NCI-H526 (cell line): ENCODE measurements at regions not wholly inside any gene's neighbourhood (a gene's known extent, or its start where the extent isn't known, plus 50 kb on each side); places are given as distances from the start of the nearest gene placed in this dataset.
A peak's percentile ranks its signal among the peaks of the same experiment; 100 is the strongest.
"Not testable (repeated sequence)": the region's sequence is repeated elsewhere in the genome, so short reads cannot be mapped to it uniquely, and the experiment has no call there.

Experiments used
- DNase-seq, 2 experiments: peaks; one replicate each; lab custom pipeline; 2025; lab: John Stamatoyannopoulos, UW

DNA sequence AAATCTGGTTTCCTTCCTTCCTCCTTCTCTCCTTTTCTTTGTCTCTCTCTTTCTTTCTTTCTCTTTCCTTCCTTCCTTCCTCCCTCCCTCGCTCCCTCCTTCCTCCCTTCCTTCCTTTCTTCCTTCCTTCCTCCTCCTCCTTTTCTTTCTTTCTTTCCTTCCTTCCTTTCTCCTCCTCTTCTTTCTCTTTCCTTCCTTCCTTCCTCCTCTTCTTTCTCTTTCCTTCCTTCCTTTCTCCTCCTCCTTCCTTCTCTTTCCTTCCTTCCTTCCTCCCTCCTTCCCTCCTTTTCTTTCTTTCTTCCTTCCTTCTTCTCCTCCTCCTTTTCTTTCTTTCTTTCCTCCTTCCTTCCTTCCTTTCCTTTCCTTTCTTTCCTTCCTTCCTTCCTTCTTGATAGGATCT is 61.2 kb downstream of the VIP start:
- no peak for DNase-seq

DNA sequence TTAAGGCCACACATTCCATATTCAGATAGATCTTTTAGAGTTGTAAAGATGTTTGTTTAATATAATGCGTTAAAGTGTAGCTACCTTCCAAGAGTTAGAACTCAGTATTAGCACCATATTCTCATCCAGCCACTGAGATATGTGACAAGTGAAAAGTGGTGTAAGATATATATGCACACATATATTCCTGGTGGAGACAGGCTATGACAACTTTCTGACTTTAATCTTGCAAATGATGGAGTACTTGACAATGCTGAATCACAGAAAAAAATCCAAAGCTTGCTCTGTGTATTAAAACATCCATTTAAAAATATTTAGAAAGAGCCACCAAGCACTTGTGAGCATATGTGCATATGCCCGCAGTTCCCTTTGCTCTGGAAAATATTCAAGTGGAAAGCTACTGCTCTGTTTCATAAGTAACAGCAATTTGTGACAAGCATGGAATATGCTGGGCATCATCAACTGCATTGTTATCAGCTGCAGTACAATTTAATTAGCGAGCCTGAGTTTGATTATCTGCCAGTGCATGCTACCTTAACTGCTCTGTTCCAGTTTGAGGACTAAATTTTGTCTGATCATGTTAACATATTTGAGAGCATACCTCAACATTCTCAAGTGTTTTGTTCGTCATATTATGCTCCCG is 64.8 kb downstream of the VIP start:
- DNase-seq, result no peak

DNA sequence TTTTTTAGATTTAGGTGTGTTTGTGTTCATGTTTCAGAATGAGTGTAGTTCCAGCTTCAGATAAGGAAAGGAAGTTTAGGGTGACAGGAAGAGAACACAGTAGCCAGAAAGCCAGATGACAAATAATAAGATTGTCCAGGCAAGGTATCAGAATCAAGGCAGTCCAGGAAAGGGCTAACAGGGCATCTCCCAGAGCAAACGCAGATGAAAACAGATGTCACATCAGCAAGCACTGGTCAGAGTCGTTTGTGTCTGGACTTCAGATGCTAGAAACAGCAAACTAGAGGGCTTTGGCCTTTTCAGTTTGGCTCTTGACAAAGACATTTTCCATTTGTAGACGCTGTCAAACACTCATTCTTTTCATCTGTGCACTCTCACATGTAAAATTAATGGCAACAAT is 65.5 kb downstream of the VIP start:
- DNase-seq, result no peak

DNA sequence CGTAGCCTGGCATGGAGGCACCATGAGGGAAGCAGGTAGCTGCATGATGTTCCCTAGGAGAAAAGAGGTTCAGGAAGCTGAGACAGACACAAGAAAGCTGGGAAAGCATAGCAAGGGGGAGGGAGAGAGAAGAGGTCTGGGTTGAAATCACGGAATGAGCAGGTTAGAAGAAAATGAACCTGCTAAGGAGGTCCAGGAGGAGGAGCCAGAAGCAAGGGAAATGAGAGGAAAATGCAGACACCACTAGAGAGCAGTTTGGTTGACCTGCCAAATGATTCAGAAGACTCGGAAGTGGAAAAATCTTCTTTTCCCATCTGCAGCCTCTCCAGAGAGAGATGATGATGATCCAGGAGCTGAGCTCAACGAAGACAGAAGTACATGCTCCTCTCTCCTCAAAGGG is 70.9 kb downstream of the VIP start:
- no peak for DNase-seq

DNA sequence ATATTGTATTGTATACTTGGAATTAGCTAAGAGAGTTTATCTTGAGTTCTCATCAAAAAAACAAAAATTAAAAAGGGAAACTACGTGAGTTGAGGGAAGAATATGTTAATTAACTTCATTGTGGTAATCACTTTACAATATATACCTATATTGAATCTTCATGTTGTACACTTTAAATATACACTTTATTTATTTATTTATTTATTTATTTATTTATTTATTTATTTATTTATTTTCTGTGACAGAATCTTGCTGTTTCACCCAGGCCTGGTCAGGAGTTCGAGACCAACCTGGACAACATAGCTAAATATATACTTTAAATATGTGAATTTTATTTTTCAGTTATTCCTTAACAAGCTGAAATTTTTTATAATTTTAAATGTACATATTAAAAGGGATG is 74.1 kb downstream of the VIP start:
- no peak for DNase-seq

DNA sequence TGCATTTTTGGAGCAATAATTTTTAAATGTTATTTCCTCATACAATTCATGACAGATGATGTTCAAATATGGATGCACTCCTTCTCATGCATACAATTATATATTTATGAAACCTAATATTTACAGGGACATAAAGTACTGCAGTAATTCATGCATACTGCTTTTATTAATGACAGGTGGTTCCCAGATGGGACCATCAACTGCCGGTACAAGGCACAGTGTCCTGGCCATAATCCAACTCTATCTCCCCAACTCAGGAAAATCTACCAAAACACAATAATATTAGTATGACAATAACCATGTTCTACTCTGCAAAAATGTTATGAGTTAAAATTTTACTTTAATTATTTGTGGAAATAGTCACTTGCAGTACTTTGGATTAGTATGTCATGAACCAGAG is 77.8 kb downstream of the VIP start:
- DNase-seq, result no peak

DNA sequence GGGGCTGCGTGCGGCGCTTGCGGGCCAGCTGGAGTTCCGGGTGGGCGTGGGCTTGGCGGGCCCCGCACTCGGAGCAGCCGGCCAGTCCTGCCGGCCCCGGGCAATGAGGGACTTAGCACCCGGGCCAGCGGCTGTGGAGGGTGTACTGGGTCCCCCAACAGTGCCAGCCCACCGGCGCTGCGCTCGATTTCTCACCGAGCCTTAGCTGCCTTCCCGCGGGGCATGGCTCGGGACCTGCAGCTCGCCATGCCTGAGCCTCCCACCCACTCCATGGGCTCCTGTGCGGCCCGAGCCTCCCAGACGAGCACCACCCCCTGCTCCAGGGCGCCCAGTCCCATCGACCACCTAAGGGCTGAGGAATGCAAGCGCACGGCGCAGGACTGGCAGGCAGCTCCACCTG is 83.8 kb downstream of the VIP start:
- not testable (repeated sequence) for DNase-seq

DNA sequence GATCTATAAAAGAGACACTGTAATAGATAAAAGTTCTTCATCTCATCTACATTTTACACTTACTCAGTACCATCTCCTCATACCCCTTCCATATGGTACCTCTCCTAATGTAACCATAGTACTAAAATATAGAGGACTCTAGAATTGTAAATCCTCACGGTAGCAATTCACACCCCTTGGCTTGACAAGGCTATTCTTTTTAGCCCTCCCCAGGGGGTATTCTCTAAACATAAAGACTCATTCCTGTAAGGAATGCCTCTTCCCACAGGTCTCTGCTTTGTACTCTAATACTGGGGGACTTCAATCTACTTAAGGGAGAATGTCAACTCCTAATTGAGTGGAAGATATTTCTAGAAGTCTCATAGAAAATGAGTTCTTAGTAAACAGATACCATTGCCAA is 85.9 kb downstream of the VIP start:
- DNase-seq, result no peak

DNA sequence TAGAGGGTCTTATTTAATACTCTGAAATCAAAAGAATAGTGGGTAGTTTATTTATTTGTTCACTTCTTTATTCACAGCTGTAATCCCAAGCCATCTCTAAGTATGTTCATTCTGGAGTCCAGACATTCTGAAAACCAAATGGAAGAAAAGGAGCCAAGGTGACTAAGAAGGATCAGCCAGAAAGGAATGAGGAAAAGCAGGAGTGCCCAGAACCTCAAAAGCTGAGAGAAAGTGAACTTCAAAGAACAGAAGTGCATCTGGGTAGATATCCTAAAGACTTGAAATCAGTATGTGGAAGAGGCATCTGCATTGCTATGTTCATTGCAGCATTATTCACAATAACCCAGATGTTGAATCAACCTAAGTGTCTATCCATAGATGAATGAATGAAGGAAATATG is 94.8 kb downstream of the VIP start:
- DNase-seq, result no peak

DNA sequence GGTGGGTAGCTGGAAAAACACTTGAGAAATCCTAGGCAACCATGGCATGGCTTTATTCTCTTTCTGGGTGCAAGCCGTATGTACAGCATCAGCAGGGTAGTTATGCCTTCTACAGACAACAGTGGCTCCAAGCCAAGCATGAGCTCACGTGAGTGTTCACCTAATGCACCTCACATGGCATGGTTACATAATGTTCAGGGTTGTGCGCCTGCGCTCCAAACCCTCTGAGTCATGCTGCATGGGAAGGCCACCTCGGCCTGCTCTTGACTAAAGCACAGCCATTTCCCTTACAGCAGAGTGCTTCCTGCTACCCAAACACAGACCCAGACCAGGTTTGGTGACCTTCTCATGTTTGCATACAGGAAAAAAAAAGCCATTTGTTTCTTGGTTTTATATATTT is 96.2 kb downstream of the VIP start:
- DNase-seq, result no peak

DNA sequence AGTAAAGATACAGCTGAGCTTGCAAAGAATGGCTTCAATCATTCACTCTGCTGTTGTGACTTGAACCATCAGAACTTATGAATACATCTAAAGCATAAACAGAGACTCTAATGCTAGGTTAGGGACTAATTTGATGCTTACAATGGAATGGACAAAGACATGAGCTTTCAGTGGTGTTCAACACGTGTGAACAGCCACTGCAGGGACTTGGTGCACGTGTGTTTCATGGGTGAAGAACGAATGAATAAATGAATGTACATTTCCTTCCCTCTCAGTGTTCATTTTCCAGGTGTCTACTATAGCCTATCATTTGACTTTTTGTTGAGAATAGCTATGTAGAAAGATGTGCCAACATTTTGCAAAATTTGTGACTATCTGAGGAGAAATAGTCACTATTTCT is 98.3 kb downstream of the VIP start:
- DNase-seq, result no peak

DNA sequence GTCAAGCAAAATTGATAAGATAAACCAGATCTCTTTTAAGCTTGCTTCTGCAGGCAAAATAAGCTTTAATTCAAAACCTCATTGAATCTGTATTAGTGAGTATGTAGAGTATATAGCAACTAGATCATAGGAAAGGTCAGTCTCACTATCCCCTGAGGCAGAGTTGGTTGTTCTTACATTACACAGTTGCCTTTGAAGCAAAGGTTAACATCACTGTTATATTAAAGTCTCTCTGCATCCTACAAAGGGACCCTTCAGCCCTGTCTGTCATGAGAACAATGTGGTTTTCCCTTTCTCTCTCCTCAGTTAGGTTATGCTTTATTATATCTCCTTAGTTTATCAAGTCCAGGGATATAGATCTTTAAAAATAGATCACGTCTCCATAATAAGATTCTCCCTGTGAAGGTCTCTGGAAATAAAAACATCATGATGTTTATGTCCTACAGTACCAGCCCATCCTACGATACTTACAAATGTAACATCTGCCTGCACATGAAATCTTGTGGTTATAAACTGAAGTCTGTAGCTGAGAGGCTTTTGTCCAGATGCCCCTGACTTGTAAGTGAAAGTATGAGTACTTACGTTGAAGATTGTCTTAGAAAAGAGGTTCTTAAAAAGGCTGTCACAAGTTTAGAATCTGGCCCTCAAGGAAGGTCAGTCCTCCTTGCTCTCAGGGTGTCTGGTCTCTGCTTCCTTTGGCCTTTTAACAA is 103.6 kb downstream of the VIP start:
- DNase-seq, result no peak

DNA sequence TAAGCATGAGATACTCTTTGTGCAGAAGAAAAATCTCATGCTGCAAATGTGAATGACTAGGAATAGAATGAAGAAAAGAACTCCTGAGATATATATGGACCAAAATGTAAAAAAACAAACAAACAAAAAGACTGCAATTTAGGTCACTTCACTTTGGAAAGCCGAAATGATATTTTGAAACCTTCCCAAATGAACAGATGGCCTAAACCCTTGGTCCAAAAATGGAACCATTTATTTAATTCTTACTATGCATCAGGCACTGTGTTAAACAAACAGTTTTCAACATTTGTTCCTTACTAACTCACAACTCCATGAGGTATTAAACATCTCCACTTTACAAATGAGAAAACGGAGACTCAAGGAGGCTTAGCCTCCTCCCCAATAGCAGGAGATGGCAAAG is 107.5 kb downstream of the VIP start:
- DNase-seq, result no peak

DNA sequence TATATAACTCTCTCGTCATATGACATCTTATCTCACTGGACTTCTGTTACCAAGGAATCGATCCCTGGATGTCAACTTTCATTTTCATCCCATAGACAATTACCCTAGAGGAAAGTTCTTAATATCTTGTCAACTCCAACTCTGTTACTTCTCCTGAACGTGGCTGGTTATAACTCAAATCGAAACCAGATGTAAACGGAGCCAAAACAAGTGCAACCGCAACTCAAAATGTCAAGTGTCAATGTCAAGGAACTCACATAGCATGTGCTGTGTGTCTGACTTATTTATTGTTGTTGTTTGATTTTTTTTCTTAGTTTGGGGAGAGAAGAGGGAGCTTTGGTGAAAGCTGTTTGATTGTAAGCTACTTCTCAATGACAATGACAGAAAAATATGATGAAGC is 108.6 kb downstream of the VIP start:
- no peak for DNase-seq

DNA sequence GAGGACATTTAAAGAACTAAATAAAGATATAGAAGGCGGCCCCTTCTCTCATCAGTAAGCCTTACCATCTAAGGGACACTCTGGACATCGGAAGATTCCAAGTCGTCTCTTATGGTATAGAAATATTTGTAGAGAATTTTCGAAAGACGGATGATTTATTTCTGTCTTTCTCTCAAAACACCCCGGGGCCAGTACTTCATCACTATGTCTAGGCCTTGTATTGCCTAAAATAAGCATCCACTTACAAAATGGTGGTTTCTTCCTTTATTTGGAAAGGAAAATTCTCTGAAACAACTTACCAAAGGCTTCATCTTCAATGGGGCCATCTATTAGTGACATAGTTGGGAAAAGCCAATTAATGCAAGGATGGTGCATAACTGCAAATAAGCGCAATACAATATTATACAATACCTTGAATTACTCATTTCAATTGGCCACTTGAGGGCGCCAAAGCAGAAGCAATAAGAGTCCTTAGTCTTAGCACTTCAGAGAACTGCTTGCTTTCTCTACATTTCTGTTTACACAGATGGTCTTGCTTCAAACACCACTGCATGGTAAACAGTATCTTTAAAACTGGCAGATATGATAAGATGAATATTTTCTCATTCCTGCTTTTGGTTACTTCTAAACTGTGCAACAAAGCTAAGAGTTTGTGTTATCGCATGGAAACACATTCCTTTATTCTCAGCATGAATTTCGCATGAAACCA is 113.2 kb downstream of the VIP start:
- DNase-seq, result peak; percentile 36 to 84

DNA sequence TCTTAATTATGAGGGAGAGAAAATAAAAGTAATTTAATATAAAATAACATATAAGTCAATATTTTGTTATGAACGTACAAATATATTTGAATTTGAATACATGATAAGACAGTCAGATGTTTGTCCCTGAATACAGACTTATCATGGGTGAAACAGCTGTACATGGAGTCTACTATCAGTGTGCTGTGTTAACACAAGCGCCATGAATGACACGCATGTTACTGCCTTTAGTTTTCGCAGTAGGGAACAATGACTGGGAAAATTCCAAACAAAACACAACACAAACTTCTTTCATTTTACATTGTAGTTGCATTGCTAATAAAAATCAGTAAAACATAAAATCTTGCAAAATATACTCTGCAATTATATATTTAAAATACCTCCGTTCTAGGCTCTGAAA is 108.6 kb downstream of the FBXO5 start:
- no peak for DNase-seq

DNA sequence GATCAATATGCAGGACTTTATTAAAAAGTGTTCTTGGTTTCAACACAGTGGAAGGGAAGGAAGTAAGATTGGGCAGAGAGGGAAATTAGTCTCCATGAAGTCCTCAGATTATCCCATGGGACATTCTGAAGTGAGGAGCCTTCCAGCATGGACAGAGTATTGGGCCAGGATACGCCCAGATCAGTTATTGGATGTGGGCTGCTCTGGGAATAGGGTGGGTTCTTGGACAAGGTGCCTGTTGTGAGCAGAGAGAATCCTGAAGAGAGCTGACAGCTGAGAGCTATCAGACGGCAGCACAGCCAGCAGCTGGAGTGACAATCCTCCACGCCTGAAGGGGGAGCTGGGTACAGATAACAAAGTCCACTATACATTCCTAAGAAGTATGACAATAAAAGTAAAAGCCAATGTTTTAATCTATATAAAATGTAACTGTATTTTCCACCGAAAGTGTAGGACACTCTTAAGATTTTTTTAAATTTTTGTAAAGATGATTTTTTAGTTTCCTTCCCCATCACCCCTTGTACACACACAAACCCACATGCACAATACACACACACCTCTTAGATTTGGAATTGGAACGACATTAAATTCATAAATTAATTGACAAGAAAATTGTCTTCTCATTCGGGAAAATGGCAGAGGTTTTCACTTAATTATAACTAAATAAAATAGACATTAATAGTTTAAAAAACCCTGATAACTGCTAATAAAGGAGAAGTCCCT is 107.8 kb downstream of the FBXO5 start:
- DNase-seq, result no peak

DNA sequence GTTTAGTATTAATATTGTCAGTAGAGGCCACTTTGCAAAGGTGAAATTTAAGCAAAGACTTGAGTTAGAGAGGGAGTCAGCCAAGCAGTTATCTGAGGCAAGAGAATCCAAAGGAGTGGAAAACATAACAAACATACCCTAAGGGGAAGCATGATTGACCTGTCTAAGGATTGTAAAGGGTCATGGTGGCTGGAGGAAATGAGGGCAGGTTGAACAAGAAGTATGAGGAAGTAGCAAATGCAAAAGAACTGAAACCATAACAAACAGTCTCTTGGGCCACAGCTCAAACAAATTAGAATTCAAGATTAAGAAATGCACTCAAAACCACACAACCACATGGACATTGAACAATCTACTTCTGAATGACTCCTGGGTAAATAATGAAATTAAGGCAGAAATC is 103.2 kb downstream of the FBXO5 start:
- DNase-seq, result no peak

DNA sequence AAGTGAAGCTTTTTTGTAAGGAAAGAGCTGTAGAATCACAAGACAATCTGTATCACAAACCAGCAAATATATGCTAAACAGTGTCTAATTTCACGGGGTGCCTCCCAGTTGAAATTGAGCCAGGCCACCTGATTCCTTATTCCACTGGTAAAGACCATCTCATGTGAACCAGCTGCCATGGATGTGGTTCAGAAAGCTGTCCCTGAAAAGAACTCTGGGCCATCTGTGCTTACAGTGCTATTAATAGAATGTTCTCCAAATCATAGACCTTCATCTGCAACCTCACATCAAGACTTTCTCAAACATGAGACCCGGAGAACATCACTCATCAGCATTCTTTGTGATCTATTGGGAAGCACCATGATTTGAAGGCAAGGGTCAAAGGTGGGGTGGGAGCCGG is 89.7 kb downstream of the FBXO5 start:
- no peak for DNase-seq

DNA sequence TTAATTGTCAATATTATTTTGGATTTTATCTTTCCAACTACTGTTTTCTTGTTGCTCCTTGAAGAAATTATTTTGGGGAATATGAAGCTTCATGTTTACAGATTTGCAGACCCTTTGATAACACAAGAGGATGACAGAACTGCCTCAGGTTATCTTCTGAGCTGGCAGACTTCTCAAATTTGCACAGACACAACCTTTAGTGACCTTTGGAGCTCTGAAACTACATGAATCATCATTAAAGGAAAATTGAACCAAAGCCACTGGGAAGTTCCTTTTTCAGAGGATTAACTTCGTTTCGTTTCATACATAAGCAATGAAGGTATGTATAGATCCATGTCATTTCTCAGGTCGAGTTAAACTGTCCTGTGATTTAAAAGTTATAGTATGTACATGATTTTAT is 85.9 kb downstream of the FBXO5 start:
- DNase-seq, result no peak

DNA sequence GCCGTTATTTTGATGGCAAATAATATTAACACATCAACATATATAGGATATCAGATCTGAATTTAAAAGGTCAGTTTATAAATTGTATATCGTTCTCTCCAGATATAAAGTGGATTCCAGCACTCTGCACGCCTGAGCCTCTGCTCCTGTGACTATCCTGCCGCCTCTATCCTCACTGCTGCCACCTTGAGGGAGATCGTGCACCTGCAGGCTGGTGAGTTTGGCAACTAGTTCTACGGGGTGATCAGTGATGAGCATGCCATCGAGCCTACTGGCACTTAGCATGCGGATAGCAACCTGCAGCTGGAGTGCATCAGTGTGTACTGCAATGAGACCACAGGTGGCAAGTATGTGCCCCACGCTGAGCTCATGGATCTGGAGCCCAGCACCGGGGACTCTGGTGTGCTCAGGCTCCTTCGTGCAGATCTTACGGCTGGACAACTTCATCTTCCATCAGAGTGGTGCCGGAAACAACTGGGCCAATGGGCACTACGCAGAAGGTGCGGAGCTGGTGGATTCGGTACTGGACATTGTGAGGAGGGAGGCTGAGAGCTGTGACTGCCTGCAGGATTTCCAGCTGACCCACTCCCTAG is 84.9 kb downstream of the FBXO5 start:
- DNase-seq, result peak in 1 of 2 experiments; percentile 68

DNA sequence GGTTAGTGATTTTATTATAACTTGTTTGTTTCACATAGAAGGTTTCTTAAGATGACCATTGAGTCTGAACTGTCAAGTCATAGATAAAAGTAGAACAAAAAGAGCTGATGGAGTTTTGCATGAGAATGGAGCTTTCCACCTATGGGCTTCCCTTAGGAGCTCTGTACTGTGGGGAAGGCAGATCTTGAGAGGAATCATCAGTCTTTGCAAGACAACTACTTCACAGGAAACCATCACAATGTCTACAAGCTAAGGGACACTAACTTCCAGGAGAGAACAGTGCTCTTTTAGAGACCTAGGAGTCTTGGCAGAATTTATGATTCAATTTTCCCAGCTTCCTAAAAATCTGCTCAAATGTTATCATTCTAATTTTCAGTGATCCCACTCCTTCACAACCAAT is 78.2 kb downstream of the FBXO5 start:
- no peak for DNase-seq
